ENCODE measurements at regions not wholly inside any gene's neighbourhood (a gene's known extent, or its start where the extent isn't known, plus 50 kb on each side); places are given as distances from the start of the nearest gene placed in this dataset.

DNA sequence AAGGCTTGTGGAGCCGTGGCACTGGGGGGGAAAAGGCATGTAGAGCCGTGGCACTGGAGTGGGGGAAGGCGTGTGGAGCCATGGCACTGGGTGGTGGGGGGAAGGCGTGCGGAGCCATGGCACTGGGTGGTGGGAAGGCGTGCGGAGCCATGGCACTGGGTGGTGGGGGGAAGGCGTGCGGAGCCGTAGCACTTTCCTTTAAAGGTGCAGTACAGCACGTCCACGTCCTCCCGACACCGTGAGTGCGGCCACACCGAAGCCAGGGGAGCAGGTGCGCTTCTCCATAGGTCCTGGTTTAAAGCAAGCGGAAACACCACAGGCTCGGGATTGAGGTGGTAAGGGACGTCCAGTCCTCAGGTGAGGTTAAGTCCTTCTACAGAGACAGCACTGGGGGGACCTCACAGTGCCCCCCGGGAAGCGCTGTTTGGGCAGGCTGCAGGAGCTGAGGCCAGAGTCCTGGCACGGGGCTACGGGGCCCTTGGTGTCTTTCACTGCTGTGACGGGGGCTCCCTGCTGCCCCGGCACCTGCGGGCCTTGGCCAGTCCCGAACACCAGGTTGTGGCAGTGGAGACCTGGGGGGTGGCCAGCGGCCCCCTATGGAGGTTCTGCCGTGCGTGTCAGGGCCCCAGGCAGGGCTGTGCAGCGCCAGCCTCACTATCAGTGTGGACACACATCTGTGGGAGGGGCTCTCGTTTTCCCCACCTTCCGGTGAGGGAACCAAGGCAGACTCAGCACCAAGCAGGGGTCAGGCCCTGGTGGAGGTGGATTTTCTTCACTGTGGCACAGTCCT, 93.0 kb upstream of the CTDP1 start:
- DNase-seq: no peak
- TF ChIP-seq EZH2 (optimal IDR thresholded peaks at IDR 0.05; ENCODE audit: low read depth, low read length) (no peak), EZH2phosphoT487 (IDR thresholded peaks at IDR 0.05; ENCODE audit: low read length) (no peak)
- TF ChIP-seq, protein P1, sequence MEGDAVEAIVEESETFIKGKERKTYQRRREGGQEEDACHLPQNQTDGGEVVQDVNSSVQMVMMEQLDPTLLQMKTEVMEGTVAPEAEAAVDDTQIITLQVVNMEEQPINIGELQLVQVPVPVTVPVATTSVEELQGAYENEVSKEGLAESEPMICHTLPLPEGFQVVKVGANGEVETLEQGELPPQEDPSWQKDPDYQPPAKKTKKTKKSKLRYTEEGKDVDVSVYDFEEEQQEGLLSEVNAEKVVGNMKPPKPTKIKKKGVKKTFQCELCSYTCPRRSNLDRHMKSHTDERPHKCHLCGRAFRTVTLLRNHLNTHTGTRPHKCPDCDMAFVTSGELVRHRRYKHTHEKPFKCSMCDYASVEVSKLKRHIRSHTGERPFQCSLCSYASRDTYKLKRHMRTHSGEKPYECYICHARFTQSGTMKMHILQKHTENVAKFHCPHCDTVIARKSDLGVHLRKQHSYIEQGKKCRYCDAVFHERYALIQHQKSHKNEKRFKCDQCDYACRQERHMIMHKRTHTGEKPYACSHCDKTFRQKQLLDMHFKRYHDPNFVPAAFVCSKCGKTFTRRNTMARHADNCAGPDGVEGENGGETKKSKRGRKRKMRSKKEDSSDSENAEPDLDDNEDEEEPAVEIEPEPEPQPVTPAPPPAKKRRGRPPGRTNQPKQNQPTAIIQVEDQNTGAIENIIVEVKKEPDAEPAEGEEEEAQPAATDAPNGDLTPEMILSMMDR (IDR thresholded peaks at IDR 0.05; ENCODE audit: low read length): no peak

DNA sequence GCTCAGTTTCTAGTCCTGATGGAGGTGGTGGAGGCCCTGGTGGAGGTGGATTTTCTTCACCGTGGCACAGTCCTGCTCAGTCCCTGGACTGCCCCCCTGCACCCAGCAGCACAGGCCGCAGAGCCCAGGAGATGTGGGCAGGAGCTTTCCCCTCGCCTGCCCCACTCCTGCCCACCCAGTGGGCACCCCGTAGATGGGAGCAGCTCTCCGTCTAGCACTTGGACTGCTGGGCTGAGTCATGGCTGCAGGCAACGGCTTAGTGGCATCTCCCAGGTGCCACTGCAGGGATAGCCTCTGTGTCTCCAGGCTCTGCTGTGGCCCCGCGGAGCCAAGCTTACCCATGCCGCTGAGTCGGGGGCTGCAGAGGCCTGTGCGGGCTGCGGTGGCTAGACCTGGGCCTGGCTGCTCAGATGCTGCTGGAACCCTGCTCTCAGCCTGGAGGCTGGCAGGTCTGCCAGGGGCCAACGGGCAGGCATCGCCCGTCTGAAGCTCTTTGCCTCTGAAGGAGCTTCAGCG, 92.3 kb upstream of the CTDP1 start:
- H2AFZ ChIP-seq (ENCODE audit: low read length): no peak overlapping the region
- H3K9ac ChIP-seq (ENCODE audit: low read length): no peak overlapping the region
- no peaks in the 10 kb centered on the region for H4K20me1 ChIP-seq (ENCODE audit: insufficient read depth, low read length)
- no peaks in the 10 kb centered on the region for H3F3A ChIP-seq (ENCODE audit: insufficient read depth, low read length)
- H3K9me3 ChIP-seq (replicated peaks; ENCODE audit: insufficient read depth, low read length): no peaks in the 10 kb centered on the region
- no peak for DNase-seq
- H3K79me2 ChIP-seq (ENCODE audit: low read length): no peaks in the 10 kb centered on the region
- H3K4me3 ChIP-seq (ENCODE audit: low read length): no peak overlapping the region
- no peak overlapping the region for H3K4me2 ChIP-seq (ENCODE audit: low read depth, low read length)
- no peak overlapping the region for H3K27ac ChIP-seq (ENCODE audit: low read length)
- no peaks in the 10 kb centered on the region for H3K27me3 ChIP-seq (replicated peaks; ENCODE audit: insufficient read depth, low read length)
- H3K4me1 ChIP-seq (ENCODE audit: low read length): no peaks in the 10 kb centered on the region
- H3K36me3 ChIP-seq (replicated peaks; ENCODE audit: insufficient read depth, low read length): no peaks in the 10 kb centered on the region
- no peaks in the 10 kb centered on the region for H3K9me2 ChIP-seq (replicated peaks; ENCODE audit: insufficient read depth, low read length)
- TF ChIP-seq EZH2 (optimal IDR thresholded peaks at IDR 0.05; ENCODE audit: low read depth, low read length) (no peak), EZH2phosphoT487 (IDR thresholded peaks at IDR 0.05; ENCODE audit: low read length) (no peak)
- TF ChIP-seq, protein P1 (IDR thresholded peaks at IDR 0.05; ENCODE audit: low read length): no peak

More for the DNA sequence above, 93.0 kb upstream of the CTDP1 start:
- H2AFZ ChIP-seq (ENCODE audit: low read length): no peak overlapping the region
- H3K27me3 ChIP-seq (replicated peaks; ENCODE audit: insufficient read depth, low read length): no peaks in the 10 kb centered on the region
- no peak overlapping the region for H3K4me2 ChIP-seq (ENCODE audit: low read depth, low read length)
- no peaks in the 10 kb centered on the region for H3F3A ChIP-seq (ENCODE audit: insufficient read depth, low read length)
- no peak overlapping the region for H3K27ac ChIP-seq (ENCODE audit: low read length)
- H3K4me1 ChIP-seq (ENCODE audit: low read length): no peaks in the 10 kb centered on the region
- H3K36me3 ChIP-seq (replicated peaks; ENCODE audit: insufficient read depth, low read length): no peaks in the 10 kb centered on the region
- H3K9ac ChIP-seq (ENCODE audit: low read length): no peak overlapping the region
- H3K79me2 ChIP-seq (ENCODE audit: low read length): no peaks in the 10 kb centered on the region
- H3K9me2 ChIP-seq (replicated peaks; ENCODE audit: insufficient read depth, low read length): no peaks in the 10 kb centered on the region
- H4K20me1 ChIP-seq (ENCODE audit: insufficient read depth, low read length): no peaks in the 10 kb centered on the region
- no peak overlapping the region for H3K4me3 ChIP-seq (ENCODE audit: low read length)
- no peaks in the 10 kb centered on the region for H3K9me3 ChIP-seq (replicated peaks; ENCODE audit: insufficient read depth, low read length)

DNA sequence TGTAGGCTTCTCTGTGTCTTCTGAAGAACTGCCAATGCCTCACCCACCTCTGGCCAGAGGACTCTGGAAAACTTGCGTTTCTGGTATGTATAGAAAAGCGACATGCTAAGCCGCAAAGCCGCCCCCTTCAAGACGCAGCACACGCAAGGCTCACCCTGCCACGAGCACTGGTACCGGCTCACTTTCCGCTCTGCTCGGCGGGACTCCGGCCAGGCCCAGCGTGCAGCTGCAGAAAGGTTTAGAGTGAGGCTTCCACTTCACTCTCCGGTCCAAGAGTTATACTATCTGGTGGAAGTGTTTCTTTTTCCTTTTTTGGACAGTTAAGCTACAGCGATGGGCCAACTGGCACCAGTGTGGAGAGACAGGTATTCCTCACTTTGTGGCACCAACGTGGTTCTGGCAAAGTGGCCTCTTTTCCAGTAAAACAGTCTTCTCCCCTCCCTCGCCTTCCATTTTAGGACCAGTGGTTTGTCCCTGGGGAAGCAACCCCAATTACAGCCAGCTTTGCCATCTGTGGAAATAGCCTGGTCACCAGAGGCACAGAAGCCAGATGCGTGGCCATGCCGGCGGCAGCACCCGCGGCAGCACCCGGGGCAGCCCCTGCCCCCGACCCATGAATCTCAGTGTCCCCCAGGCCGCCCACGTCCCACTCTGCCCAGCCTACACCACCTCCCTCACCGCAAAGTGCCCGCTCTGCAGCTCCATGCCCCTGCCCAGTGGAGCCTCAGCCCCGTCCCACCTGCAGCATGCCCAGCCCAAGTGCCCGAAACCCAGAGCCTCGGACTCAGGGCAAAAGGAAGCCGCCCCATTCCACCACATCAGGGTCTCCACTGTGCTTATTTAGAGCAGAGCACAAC, 91.6 kb upstream of the CTDP1 start:
- Histone ChIP-seq H3K4me2 (ENCODE audit: low read depth, low read length) (no peak overlapping the region), H4K20me1 (ENCODE audit: insufficient read depth, low read length) (no peaks in the 10 kb centered on the region), H3K9me3 (replicated peaks; ENCODE audit: insufficient read depth, low read length) (no peaks in the 10 kb centered on the region), H3K9me2 (replicated peaks; ENCODE audit: insufficient read depth, low read length) (no peaks in the 10 kb centered on the region), H3K27me3 (replicated peaks; ENCODE audit: insufficient read depth, low read length) (no peaks in the 10 kb centered on the region), H3K27ac (ENCODE audit: low read length) (no peak overlapping the region), H3K79me2 (ENCODE audit: low read length) (no peaks in the 10 kb centered on the region), H3F3A (ENCODE audit: insufficient read depth, low read length) (no peaks in the 10 kb centered on the region), H3K36me3 (replicated peaks; ENCODE audit: insufficient read depth, low read length) (no peaks in the 10 kb centered on the region), H2AFZ (ENCODE audit: low read length) (no peak overlapping the region), H3K4me3 (ENCODE audit: low read length) (no peak overlapping the region), H3K9ac (ENCODE audit: low read length) (no peak overlapping the region), H3K4me1 (ENCODE audit: low read length) (no peaks in the 10 kb centered on the region)
- TF ChIP-seq EZH2 (optimal IDR thresholded peaks at IDR 0.05; ENCODE audit: low read depth, low read length): no peak
- TF ChIP-seq, protein P1 (IDR thresholded peaks at IDR 0.05; ENCODE audit: low read length): no peak
- TF ChIP-seq EZH2phosphoT487 (IDR thresholded peaks at IDR 0.05; ENCODE audit: low read length): no peak
- no peak for DNase-seq

All from MM.1S (cell line).